Activated CD4-positive, alpha-beta T cell treated with anti-CD3 and anti-CD28 coated beads, Interleukin-2, amount 50 U/mL, for 48 hours (primary cell): ENCODE measurements at regions not wholly inside any gene's neighbourhood (a gene's known extent, or its start where the extent isn't known, plus 50 kb on each side); places are given as distances from the start of the nearest gene placed in this dataset.
A peak's percentile ranks its signal among the peaks of the same experiment; 100 is the strongest.
"Not testable (repeated sequence)": the region's sequence is repeated elsewhere in the genome, so short reads cannot be mapped to it uniquely, and the experiment has no call there.

Source experiments
- DNase-seq, 2 experiments: peaks; one replicate each; pipeline ENCODE4 v3.0.0-alpha.2; 2020

DNA sequence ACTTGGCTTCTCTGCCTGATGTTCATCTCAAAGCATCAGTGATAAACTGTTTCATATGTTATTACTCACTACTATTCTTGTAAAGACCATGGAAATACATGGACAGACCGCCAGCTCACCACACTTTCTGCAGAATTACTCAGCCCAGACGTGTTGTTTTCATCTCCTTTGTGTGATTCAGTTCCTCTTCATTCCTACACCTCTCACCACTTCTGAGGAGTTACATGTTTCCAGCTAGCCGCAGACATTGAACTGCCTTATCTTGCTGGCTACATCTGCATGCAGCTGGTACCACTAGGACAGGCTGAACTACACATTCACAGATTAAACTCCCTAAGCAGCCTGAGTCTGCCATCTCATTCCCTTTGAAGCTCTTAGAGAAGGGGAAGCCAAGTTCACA lies 443.2 kb upstream of the FGF16 start:
- DNase-seq = peak; percentile 8 to 38

DNA sequence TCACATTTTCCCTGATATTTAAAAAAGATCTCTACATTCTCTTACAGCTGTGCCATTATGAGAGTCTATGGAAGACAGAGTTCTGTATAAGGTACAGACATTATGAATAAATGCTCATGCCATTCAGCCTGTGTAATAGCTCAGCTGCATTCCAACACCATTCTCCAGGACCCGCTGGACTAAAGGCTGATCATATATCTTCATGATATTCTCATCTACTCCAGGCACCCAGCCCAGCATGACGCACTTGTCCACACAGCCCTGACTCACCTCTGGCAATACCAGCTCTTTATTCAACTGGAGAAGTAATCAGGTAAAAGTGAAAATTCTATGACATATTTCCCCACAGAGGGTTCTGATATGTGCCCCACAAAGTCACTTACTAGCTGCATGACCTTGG lies 437.5 kb upstream of the FGF16 start:
- no peak for DNase-seq

GRCh38 chrX:77014377-77015372 lies 432.5 kb upstream of the FGF16 start:
- DNase-seq = no peak

DNA sequence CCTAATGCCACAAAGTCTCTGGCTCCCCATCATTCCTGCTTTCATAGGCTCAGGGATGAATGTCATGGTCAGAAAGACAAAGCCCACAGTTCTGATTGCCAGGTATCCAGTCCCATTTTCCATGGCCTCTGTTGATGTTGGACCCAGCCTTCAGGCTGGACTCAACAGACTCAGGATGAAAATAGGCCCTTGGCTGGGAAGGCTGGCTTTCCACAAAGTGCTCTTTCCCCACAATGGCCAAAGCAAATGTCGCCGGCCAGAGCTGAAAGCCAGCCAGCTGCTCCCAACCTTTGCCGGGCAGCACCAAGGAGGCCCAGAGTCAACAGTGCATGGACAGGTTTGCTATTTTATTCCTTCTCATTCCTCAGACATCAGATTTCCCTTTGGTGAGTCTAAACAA lies 430.1 kb upstream of the FGF16 start:
- no peak for DNase-seq

DNA sequence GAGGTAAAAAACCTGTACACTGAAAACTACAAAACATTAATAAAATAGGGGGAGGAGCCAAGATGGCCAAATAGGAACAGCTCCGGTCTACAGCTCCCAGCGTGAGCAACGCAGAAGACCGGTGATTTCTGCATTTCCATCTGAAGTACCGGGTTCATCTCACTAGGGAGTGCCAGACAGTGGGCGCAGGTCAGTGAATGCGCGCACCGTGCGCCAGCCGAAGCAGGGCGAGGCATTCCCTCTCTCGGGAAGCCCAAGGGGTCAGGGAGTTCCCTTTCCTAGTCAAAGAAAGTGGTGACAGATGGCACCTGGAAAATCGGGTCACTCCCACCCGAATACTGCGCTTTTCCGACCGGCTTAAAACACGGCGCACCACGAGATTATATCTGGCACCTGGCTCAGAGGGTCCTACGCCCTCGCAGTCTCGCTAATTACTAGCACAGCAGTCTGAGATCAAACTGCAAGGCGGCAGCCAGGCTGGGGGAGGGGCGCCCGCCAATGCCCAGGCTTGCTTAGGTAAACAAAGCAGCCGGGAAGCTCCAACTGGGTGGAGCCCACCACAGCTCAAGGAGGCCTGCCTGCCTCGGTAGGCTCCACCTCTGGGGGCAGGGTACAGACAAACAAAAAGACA lies 400.9 kb upstream of the FGF16 start:
- DNase-seq = not testable (repeated sequence)

DNA sequence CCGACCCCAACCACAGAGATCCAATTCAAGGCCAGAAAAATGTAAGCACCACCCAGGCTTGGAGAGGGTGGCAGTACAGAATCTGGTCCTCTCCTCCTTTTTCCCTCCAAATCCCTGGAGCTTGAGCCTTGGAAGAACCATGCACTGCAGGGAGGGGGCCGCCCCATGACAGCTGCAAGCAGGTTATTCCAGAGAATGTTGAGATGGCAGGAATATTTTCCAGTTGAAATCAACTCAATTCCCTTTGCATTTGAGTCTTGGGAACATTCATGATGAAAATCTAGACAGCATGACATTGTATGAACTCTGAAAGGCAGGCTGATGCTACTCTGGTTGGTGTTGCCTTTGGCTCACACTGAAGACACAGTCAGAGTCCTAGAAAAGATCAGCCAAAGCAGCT lies 386.6 kb upstream of the FGF16 start:
- DNase-seq = no peak

- DNase-seq = no peak
Measured at GRCh38 chrX:77061022-77061421, 386.2 kb upstream of the FGF16 start.

DNA sequence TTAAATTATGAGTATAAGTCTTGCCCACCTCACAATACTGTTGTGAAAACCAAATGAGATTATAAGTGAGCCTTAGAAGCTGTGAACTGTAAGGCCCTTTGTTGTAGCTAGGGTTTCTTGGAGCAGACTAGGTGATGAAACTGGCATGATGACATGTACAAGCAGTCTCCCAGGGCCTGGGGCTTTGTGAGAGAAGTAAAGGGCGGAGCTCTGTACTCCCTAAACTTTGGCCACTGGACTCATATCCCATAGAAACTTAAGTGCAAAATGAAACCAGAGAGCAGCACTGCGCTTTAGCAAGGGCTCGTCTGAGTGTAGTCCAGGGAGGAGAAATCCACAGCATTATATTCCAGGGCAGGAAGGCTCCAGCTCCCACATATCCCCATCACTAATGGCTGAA lies 385.6 kb upstream of the FGF16 start:
- DNase-seq = no peak

DNA sequence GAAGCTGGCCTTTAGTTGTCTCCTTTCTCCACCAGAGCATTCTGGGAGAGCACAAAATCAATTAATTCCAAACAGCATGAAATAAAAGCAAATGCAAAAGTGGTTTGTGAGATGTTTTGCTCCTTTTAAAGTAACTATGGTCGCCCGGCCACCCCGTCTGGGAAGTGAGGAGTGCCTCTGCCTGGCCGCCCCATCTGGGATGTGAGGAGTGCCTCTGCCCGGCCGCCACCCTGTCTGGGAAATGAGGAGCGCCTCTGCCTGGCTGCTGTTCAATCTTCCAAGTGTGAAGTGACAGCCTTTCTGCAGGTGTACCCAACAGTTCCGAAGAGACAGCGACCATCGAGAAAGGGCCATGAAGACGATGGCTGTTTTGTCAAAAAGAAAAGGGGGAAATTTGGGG lies 381.3 kb upstream of the FGF16 start:
- no peak for DNase-seq

GRCh38 chrX:77070202-77070918 lies 376.8 kb upstream of the FGF16 start:
- no peak for DNase-seq

DNA sequence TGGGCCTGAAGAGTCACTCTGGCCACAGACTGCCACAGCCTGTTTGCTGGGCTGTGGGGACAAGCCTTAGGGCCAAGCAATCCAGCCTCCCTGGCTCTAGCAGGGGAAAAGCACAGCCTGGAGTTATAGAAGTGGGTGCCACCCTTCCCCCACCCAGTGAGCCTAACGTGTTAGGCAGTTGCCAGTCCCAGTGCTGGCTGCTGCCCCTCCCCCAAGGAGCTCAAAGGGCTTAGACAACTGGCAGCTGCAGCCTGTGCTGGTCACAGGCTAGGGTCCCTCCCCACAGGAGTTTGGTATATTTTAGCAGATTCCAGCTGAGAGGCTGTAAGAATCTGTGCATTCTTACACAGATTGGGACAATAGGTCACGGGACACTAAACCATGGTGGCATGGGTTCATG lies 370.3 kb upstream of the FGF16 start:
- no peak for DNase-seq

DNA sequence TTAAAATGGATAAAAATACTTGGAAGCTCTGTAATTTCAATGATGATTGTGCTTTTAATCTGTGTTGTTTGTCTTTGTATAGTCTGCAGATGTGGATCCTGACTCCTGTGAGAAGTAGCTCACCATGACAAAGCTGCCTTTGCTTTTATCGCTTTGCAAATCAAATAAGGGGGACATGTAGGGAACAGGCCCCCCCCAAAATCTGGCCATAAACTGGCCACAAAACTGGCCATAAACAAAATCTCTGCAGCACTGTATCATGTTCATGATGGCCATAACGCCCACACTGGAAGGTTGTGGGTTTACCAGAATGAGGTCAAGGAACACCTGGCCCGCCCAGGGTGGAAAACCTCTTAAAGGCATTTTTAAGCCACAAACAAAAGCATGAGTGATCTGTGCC lies 366.0 kb upstream of the FGF16 start:
- not testable (repeated sequence) for DNase-seq

- DNase-seq = no peak
Measured at GRCh38 chrX:77085372-77085771, 361.8 kb upstream of the FGF16 start.

- DNase-seq = no peak
Measured at GRCh38 chrX:77087529-77088169, 359.5 kb upstream of the FGF16 start.

DNA sequence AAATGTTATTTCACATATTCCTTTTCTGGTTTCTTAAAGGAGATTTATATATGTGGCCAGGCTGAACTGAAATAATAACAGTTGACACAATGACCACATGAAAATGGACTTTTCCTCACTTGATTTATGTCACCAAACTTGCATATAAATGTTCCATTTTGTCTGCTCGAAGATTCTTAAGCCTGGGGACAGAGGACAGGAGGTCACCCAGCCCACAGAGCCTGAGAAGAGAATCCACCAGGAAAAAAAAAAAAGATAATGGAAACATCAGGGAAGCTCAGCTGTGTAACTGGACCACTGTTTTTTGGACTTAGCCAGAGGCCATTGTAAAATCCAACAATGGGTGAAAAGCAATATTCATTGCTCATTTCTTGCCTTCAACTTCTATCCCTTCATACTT lies 359.0 kb upstream of the FGF16 start:
- DNase-seq = no peak

- no peak for DNase-seq
Measured at GRCh38 chrX:77114501-77114900, 332.7 kb upstream of the FGF16 start.

- no peak for DNase-seq
Measured at GRCh38 chrX:77118686-77119085, 328.5 kb upstream of the FGF16 start.

DNA sequence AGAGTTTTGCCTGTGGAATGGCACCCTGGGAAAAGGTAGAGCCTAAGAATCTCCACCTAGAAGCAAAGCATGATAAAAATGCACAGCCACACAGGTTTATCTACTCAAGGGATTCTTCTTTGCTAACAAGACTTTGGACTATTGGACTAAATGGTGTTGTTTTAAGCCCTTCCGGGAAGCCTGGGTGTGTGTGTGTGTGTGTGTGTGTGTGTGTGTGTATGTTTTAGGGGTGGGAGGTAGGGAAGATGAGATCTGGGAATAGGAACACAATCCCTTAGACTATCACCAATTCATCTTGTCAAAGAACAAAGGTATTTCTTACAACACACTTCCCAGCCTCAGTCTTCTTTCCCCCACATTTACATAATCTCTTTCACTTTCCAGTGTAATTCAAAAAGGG lies 327.5 kb upstream of the FGF16 start:
- DNase-seq = no peak

DNA sequence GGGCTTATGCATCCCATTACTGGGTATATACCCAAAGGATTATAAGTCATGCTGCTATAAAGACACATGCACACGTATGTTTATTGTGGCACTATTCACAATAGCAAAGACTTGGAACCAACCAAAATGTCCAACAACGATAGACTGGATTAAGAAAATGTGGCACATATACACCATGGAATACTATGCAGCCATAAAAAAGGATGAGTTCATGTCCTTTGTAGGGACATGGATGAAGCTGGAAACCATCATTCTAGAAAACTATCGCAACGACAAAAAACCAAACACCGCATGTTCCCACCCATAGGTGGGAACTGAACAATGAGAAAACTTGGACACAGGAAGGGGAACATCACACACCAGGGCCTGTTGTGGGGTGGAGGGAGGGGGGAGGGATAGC lies 323.3 kb upstream of the FGF16 start:
- DNase-seq = not testable (repeated sequence)

- not testable (repeated sequence) for DNase-seq
Measured at GRCh38 chrX:77127571-77127970, 319.6 kb upstream of the FGF16 start.

- no peak for DNase-seq
Measured at GRCh38 chrX:77143907-77144306, 303.3 kb upstream of the FGF16 start.

DNA sequence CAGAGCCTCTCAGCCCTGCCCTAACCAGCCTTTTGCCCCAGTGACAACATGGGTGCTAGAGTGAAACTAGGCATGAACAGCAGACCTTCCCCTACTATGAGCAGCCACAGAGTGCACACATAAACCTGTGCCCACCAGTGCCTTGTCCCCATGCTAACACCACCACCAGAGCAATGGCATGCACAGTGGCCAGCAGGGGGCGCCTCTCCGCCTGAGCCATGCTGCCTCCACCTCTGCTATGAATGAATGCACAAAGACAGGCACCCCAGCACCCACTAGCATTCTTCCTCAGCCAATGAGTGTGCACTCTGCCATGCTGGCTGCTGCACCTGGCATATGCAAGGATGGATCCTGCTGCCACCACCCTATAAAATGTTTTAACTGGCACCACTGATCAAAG lies 286.9 kb upstream of the FGF16 start:
- DNase-seq = peak; percentile 14 to 16

- DNase-seq = no peak
Measured at GRCh38 chrX:77162777-77163176, 284.4 kb upstream of the FGF16 start.
